K562 (cell line): ENCODE measurements at regions not wholly inside any gene's neighbourhood (a gene's known extent, or its start where the extent isn't known, plus 50 kb on each side); places are given as distances from the start of the nearest gene placed in this dataset.

Experiments
- ATAC-seq: fragments of 200-7000 bp; cut with Tn5 transposase; 3 replicates; pipeline ENCODE4 v1.9.1; 2020; ENCODE audit warnings: moderate library complexity
- BruUV-seq: library from RNA; stranded (reverse); fragments of 400-500 nt; replicated peaks from 2 replicates; lab custom pipeline; 2021; lab: Mats Ljungman, UMichigan
- CTCF ChIA-PET: fragments of 300-600 bp; formaldehyde crosslinking; extraction: SDS; loops from one replicate; lab custom pipeline; 2021; ENCODE audit warnings: low intra/inter-chr PET ratio; lab: Yijun Ruan, JAX
- POLR2A ChIA-PET: fragments of 300-600, 350-650 bp; sonication (Branson Sonifier 250); formaldehyde crosslinking; extraction: SDS; loops from one replicate; lab custom pipeline; 2021; ENCODE audit warnings: antibody characterized with exemption, inconsistent platforms; lab: Yijun Ruan, JAX
- DNase-seq, 4 experiments: peaks; one replicate each; pipeline versions ENCODE4 v3.0.0 to v3.0.0-alpha.2; 2011 to 2018; ENCODE audit warnings: low spot score in 3 of 4, mixed read lengths in 3 of 4; ENCODE audit errors: extremely low read depth in 1 of 4
- FAIRE-seq: peaks from 2 replicates; lab custom pipeline; 2011; peaks lifted over from hg19 to GRCh38; lab: Jason Lieb, UNC
- H2AFZ ChIP-seq: 2 replicates; pipeline ENCODE4 v1.6.0; 2011; ENCODE audit warnings: low read depth, low read length, control low read depth, inconsistent platforms
- H3K27ac ChIP-seq: fragments of 200-600 bp; 3 replicates; pipeline ENCODE4 v1.8.0; 2011; ENCODE audit warnings: low read depth, mild to moderate bottlenecking, control low read depth, inconsistent platforms, low read length, moderate library complexity, mixed read lengths; ENCODE audit errors: extremely low read depth
- H3K27me3 ChIP-seq, 2 experiments: fragments of 300-600 bp in 1 of 2; 2 replicates in 1 of 2; 3 replicates in 1 of 2; pipeline versions ENCODE4 v1.6.0 to v1.8.0; 2011; ENCODE audit warnings: inconsistent platforms in 2 of 2, low read length in 2 of 2, mild to moderate bottlenecking in 1 of 2, mixed read lengths in 1 of 2, moderate library complexity in 1 of 2; ENCODE audit not compliant: control insufficient read depth in 2 of 2, insufficient read depth in 2 of 2
- H3K36me3 ChIP-seq: fragments of 300-600 bp; 3 replicates; pipeline ENCODE4 v1.8.0; 2011; ENCODE audit warnings: mild to moderate bottlenecking, low read length, inconsistent platforms; ENCODE audit not compliant: control insufficient read depth, insufficient read depth
- H3K4me1 ChIP-seq, 2 experiments: fragments of 200-600 bp in 1 of 2; replicated peaks in 1 of 2; 2 replicates in 1 of 2; 3 replicates in 1 of 2; pipeline versions ENCODE4 v1.5.1 to v1.8.0; 2011; ENCODE audit warnings: inconsistent platforms in 2 of 2, low read length in 2 of 2, mild to moderate bottlenecking in 1 of 2, mixed read lengths in 1 of 2, moderate library complexity in 1 of 2; ENCODE audit not compliant: control insufficient read depth in 2 of 2, insufficient read depth in 2 of 2
- H3K4me2 ChIP-seq: 2 replicates; pipeline ENCODE4 v1.6.1; 2011; ENCODE audit warnings: low read length, control low read depth, inconsistent platforms, mixed read lengths; ENCODE audit not compliant: insufficient read depth
- H3K4me3 ChIP-seq: fragments of 200-600 bp; sonication (generic), shearing (Covaris generic); 2 replicates; pipeline ENCODE4 v1.5.1; 2016; ENCODE audit warnings: control low read depth, inconsistent platforms
- H3K79me2 ChIP-seq: fragments of 200-600 bp; 3 replicates; pipeline ENCODE4 v1.8.0; 2011; ENCODE audit warnings: low read length, inconsistent platforms; ENCODE audit not compliant: control insufficient read depth, insufficient read depth
- H3K9ac ChIP-seq, 2 experiments: 2 replicates each; pipeline versions ENCODE4 v1.6.0 to v1.6.1; 2011; ENCODE audit warnings: low read depth in 2 of 2, low read length in 2 of 2, control low read depth in 1 of 2, inconsistent platforms in 1 of 2, mild to moderate bottlenecking in 1 of 2, mixed read lengths in 1 of 2; ENCODE audit not compliant: insufficient read depth in 1 of 2
- H3K9me1 ChIP-seq: one replicate; pipeline ENCODE4 v1.6.0; 2011; ENCODE audit warnings: inconsistent platforms, mild to moderate bottlenecking, low read length, moderate library complexity; ENCODE audit not compliant: control insufficient read depth, insufficient read depth
- H3K9me3 ChIP-seq: replicated peaks from 2 replicates; pipeline ENCODE4 v1.5.1; 2011; ENCODE audit warnings: low read depth, low read length, inconsistent platforms; ENCODE audit not compliant: control insufficient read depth, insufficient read depth
- H4K20me1 ChIP-seq: replicated peaks from 2 replicates; pipeline ENCODE4 v1.6.1; 2011; ENCODE audit warnings: low read length, inconsistent platforms, mixed read lengths; ENCODE audit not compliant: control insufficient read depth, insufficient read depth
- CAMTA2 ChIP-seq: fragments of 250-450 bp; sonication (Bioruptor Pico); conservative IDR thresholded peaks from 2 replicates; pipeline ENCODE4 v1.5.1; 2022
- CREB1 ChIP-seq, 2 experiments: sonication (generic) in 1 of 2; formaldehyde crosslinking in 1 of 2; IDR thresholded peaks; 2 replicates each; pipeline versions ENCODE4 v1.6.1 to v1.8.0; 2012 to 2022; ENCODE audit warnings: inconsistent platforms in 1 of 2, mild to moderate bottlenecking in 1 of 2, missing genetic modification reagents in 1 of 2, moderate library complexity in 1 of 2
- E2F5 ChIP-seq: sonication (generic); formaldehyde crosslinking; IDR thresholded peaks from 2 replicates; pipeline ENCODE4 v1.8.0; 2022; ENCODE audit warnings: mild to moderate bottlenecking, missing genetic modification reagents
- FOXJ2 ChIP-seq: fragments of 200-800 bp; sonication (Bioruptor generic); IDR thresholded peaks from 2 replicates; pipeline ENCODE4 v1.6.1; 2016; ENCODE audit warnings: missing genetic modification characterization, missing compliant biosample characterization
- IRF1 ChIP-seq: sonication (generic); formaldehyde crosslinking; IDR thresholded peaks from 2 replicates; pipeline ENCODE4 v1.8.0; 2022; ENCODE audit warnings: missing genetic modification reagents, mild to moderate bottlenecking, borderline replicate concordance
- NONO ChIP-seq, 2 experiments: fragments of 200-400 bp in 1 of 2; fragments of 450-650 bp in 1 of 2; formaldehyde crosslinking in 1 of 2; IDR thresholded peaks; 2 replicates each; pipeline ENCODE4 v1.6.1; 2017; ENCODE audit warnings: low read depth in 2 of 2, mild to moderate bottlenecking in 2 of 2, moderate library complexity in 2 of 2, low read length in 1 of 2
- PRPF4 ChIP-seq: fragments of 200-400 bp; formaldehyde crosslinking; IDR thresholded peaks from one replicate; pipeline ENCODE4 v1.6.1; 2017; ENCODE audit warnings: low read length, low read depth, mild to moderate bottlenecking; ENCODE audit not compliant: insufficient read depth, poor library complexity, severe bottlenecking
- ZBTB26 ChIP-seq: fragments of 450-650 bp; formaldehyde crosslinking; IDR thresholded peaks from 2 replicates; pipeline ENCODE4 v1.4.0; 2022; ENCODE audit warnings: missing genetic modification characterization
- WGBS: fragments of 100-300 bp; shearing (Covaris generic); methylation state at CpG from one replicate; pipeline ENCODE4 v1.1.6; 2016; ENCODE audit warnings: low coverage, mixed read lengths; ENCODE audit not compliant: insufficient coverage; ENCODE audit errors: missing lambda C conversion rate; 5-methylcytosine and 5-hydroxymethylcytosine counted together
- in situ Hi-C: fragments of 300-500 bp; cut with MboI; formaldehyde crosslinking; loops from 4 replicates; pipeline ENCODE4 v1.15.0; 2018; ENCODE audit warnings: inconsistent platforms, mixed read lengths
- intact Hi-C: fragments of 100-400 bp; cut with micrococcal nuclease; formaldehyde crosslinking; loops from 2 replicates; pipeline ENCODE4 v1.14.2; 2022

- H3K4me3 ChIP-seq, result no peak overlapping the region
- H3K9ac ChIP-seq, result no peak overlapping the region
- H3K9me1 ChIP-seq, result no peaks in the 10 kb centered on the region
- FAIRE-seq (no peak), ATAC-seq (no peak), DNase-seq (no peak)
- no peak overlapping the region for H3K27ac ChIP-seq
- no peak overlapping the region for H3K4me2 ChIP-seq
- H3K79me2 ChIP-seq, result no peaks in the 10 kb centered on the region
- H3K4me1 ChIP-seq, result no peaks in the 10 kb centered on the region
- no peaks in the 10 kb centered on the region for H3K36me3 ChIP-seq
- H3K27me3 ChIP-seq, result no peaks in the 10 kb centered on the region
- in situ Hi-C loops (no loop called here), intact Hi-C loops (no loop called here)
- ChIA-PET CTCF (no interaction called here), POLR2A (no interaction called here)
- H4K20me1 ChIP-seq, result no peaks in the 10 kb centered on the region
- 0% methylated on average over 1 of the region's 1 CpG for WGBS
- no peak overlapping the region for H2AFZ ChIP-seq
- no peak for TF ChIP-seq FOXJ2 (tag)
- TF ChIP-seq NONO (IDR thresholded peaks at IDR 0.05; ENCODE audit: low read depth in 2 of 2, low read length in 1 of 2), result peak in 1 of 2 experiments; percentile 24; a peak in 1 of 4 replicates
- BruUV-seq, result no TSS peak
- peaks cover 3% of the 10 kb centered on the region; the same call in 1 of the 2 replicates for H3K9me3 ChIP-seq
These were observed 345.0 kb upstream of the SPRY2 start for GRCh38 chr13:80685942-80686341.

- H3K4me1 ChIP-seq, result no peaks in the 10 kb centered on the region
- H3K4me3 ChIP-seq, result no peak overlapping the region
- H3K9me1 ChIP-seq, result no peaks in the 10 kb centered on the region
- H2AFZ ChIP-seq, result no peak overlapping the region
- FAIRE-seq (no peak), DNase-seq (no peak), ATAC-seq (no peak)
- ChIA-PET CTCF (interaction anchor here (0.6 kb wide), 1 partner anchor 13 kb away, joined by 3 read pairs; no protein-coding TSS in a partner anchor), POLR2A (no interaction called here)
- no peaks in the 10 kb centered on the region for H3K27me3 ChIP-seq
- no peaks in the 10 kb centered on the region for H4K20me1 ChIP-seq
- peaks cover 3% of the 10 kb centered on the region; the same call in 1 of the 2 replicates for H3K9me3 ChIP-seq
- in situ Hi-C loops, result no loop called here
- no TSS peak for BruUV-seq
- WGBS, result 0% methylated on average over 2 of the region's 2 CpGs
- H3K9ac ChIP-seq, result no peak overlapping the region
- H3K79me2 ChIP-seq, result no peaks in the 10 kb centered on the region
- H3K27ac ChIP-seq, result no peak overlapping the region
- no peak overlapping the region for H3K4me2 ChIP-seq
- no peaks in the 10 kb centered on the region for H3K36me3 ChIP-seq
- intact Hi-C loops, result no loop called here
- TF ChIP-seq E2F5 (CRISPR knock-in tag) (no peak), CREB1 (IDR thresholded peaks at IDR 0.05) (no peak), CREB1 (CRISPR knock-in tag; IDR thresholded peaks at IDR 0.05) (no peak), ZBTB26 (CRISPR knock-in tag) (no peak; the same call in none of the 2 replicates), PRPF4 (no peak), IRF1 (CRISPR knock-in tag) (no peak), CAMTA2 (no peak)
These were observed 343.5 kb upstream of the SPRY2 start for GRCh38 chr13:80684217-80684991.
